ENCODE measurements at regions not wholly inside any gene's neighbourhood (a gene's known extent, or its start where the extent isn't known, plus 50 kb on each side); places are given as distances from the start of the nearest gene placed in this dataset.
A peak's percentile ranks its signal among the peaks of the same experiment; 100 is the strongest.

GRCh38 chr12:46982629-46983392 lies 96.6 kb upstream of the PCED1B start:
- no peaks in the 10 kb centered on the region for H3K79me2 ChIP-seq (ENCODE audit: insufficient read depth, low read length)
- Mint-ChIP-seq H3K4me3 (no peak overlapping the region), H3K36me3 (no peaks in the 10 kb centered on the region), H3K27me3 (ENCODE audit: low read depth in 3 of 3) (peaks cover 0 to 2% (median 0%) of the 10 kb centered on the region in 3 donors), H3K9me3 (peaks cover 0 to 6% (median 5%) of the 10 kb centered on the region in 7 donors), H3K27ac (peak overlapping the region in 1 of 7 donors; percentile 38), H3K4me1 (peaks cover 8% of the 10 kb centered on the region)
- no peak overlapping the region for H3K4me2 ChIP-seq (replicated peaks; ENCODE audit: extremely low read depth, low read length, poor library complexity, severe bottlenecking)
- H3K4me3 ChIP-seq (replicated peaks in 1 of 3; ENCODE audit: low read depth in 2 of 3, low read length in 3 of 3) = no peak overlapping the region
- H3K4me1 ChIP-seq (ENCODE audit: control insufficient read depth in 1 of 2, insufficient read depth in 2 of 2, low read length in 2 of 2) = no peaks in the 10 kb centered on the region
- intact Hi-C loops (cut with micrococcal nuclease) = no loop called here
- no peak overlapping the region for H3K27ac ChIP-seq (ENCODE audit: low read depth in 1 of 2, low read length in 2 of 2)
- no peak overlapping the region for H2AFZ ChIP-seq (ENCODE audit: insufficient read depth, low read depth, low read length, poor library complexity, severe bottlenecking)
- H3K36me3 ChIP-seq (replicated peaks in 1 of 2; ENCODE audit: control insufficient read depth in 1 of 2, insufficient read depth in 2 of 2, low read length in 2 of 2) = no peaks in the 10 kb centered on the region
- DNase-seq = no peak
- no peaks in the 10 kb centered on the region for H3K27me3 ChIP-seq (ENCODE audit: control insufficient read depth in 2 of 2, insufficient read depth in 2 of 2, low read length in 2 of 2)
- H3K9ac ChIP-seq (ENCODE audit: insufficient read depth, low read length, poor library complexity, severe bottlenecking) = no peak overlapping the region
- no peaks in the 10 kb centered on the region for H4K20me1 ChIP-seq (ENCODE audit: insufficient read depth, low read length)
- TF ChIP-seq, protein P1, sequence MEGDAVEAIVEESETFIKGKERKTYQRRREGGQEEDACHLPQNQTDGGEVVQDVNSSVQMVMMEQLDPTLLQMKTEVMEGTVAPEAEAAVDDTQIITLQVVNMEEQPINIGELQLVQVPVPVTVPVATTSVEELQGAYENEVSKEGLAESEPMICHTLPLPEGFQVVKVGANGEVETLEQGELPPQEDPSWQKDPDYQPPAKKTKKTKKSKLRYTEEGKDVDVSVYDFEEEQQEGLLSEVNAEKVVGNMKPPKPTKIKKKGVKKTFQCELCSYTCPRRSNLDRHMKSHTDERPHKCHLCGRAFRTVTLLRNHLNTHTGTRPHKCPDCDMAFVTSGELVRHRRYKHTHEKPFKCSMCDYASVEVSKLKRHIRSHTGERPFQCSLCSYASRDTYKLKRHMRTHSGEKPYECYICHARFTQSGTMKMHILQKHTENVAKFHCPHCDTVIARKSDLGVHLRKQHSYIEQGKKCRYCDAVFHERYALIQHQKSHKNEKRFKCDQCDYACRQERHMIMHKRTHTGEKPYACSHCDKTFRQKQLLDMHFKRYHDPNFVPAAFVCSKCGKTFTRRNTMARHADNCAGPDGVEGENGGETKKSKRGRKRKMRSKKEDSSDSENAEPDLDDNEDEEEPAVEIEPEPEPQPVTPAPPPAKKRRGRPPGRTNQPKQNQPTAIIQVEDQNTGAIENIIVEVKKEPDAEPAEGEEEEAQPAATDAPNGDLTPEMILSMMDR (IDR thresholded peaks at IDR 0.05) = no peak
- WGBS (ENCODE audit: insufficient coverage) = 100% methylated on average over 1 of the region's 2 CpGs
- H3K9me3 ChIP-seq (replicated peaks in 1 of 2; ENCODE audit: control insufficient read depth in 1 of 2, insufficient read depth in 1 of 2, low read length in 2 of 2) = no peaks in the 10 kb centered on the region

- H3K4me1 Mint-ChIP-seq = peaks cover 8% of the 10 kb centered on the region
- no peak overlapping the region for H3K27ac ChIP-seq (ENCODE audit: low read depth in 1 of 2, low read length in 2 of 2)
- no peaks in the 10 kb centered on the region for H3K27me3 ChIP-seq (ENCODE audit: control insufficient read depth in 2 of 2, insufficient read depth in 2 of 2, low read length in 2 of 2)
- WGBS (ENCODE audit: insufficient coverage) = 90% methylated on average over 1 of the region's 2 CpGs
- H3K79me2 ChIP-seq (ENCODE audit: insufficient read depth, low read length) = no peaks in the 10 kb centered on the region
- no peak overlapping the region for H3K9ac ChIP-seq (ENCODE audit: insufficient read depth, low read length, poor library complexity, severe bottlenecking)
- H3K27me3 Mint-ChIP-seq (ENCODE audit: low read depth in 3 of 3) = peaks cover 0 to 2% (median 0%) of the 10 kb centered on the region in 3 donors
- no peaks in the 10 kb centered on the region for H3K4me1 ChIP-seq (ENCODE audit: control insufficient read depth in 1 of 2, insufficient read depth in 2 of 2, low read length in 2 of 2)
- TF ChIP-seq, protein P1 (IDR thresholded peaks at IDR 0.05) = no peak
- peaks cover 3 to 9% (median 4%) of the 10 kb centered on the region in 7 donors for H3K9me3 Mint-ChIP-seq
- no peaks in the 10 kb centered on the region for H3K36me3 Mint-ChIP-seq
- no peaks in the 10 kb centered on the region for H4K20me1 ChIP-seq (ENCODE audit: insufficient read depth, low read length)
- no peak for DNase-seq
- H3K4me2 ChIP-seq (replicated peaks; ENCODE audit: extremely low read depth, low read length, poor library complexity, severe bottlenecking) = no peak overlapping the region
- no peak overlapping the region for H3K4me3 ChIP-seq (replicated peaks in 1 of 3; ENCODE audit: low read depth in 2 of 3, low read length in 3 of 3)
- intact Hi-C loops (cut with micrococcal nuclease) = no loop called here
- H3K27ac Mint-ChIP-seq = no peak overlapping the region
- H3K9me3 ChIP-seq (replicated peaks in 1 of 2; ENCODE audit: control insufficient read depth in 1 of 2, insufficient read depth in 1 of 2, low read length in 2 of 2) = no peaks in the 10 kb centered on the region
- H2AFZ ChIP-seq (ENCODE audit: insufficient read depth, low read depth, low read length, poor library complexity, severe bottlenecking) = no peak overlapping the region
- H3K4me3 Mint-ChIP-seq = no peak overlapping the region
- no peaks in the 10 kb centered on the region for H3K36me3 ChIP-seq (replicated peaks in 1 of 2; ENCODE audit: control insufficient read depth in 1 of 2, insufficient read depth in 2 of 2, low read length in 2 of 2)
Measured at GRCh38 chr12:46983393-46983793, 96.0 kb upstream of the PCED1B start.

Measured in CD14-positive monocyte (primary cell).